Sigmoid colon (tissue), 6 donors: ENCODE measurements at regions not wholly inside any gene's neighbourhood (a gene's known extent, or its start where the extent isn't known, plus 50 kb on each side); places are given as distances from the start of the nearest gene placed in this dataset.
A peak's percentile ranks its signal among the peaks of the same experiment; 100 is the strongest.

Source experiments
- DNase-seq: peaks from one replicate; pipeline ENCODE4 v3.0.0-alpha.2; 2019
- H3K27ac ChIP-seq, 4 donors: fragments of 200-600 bp; sonication (generic); one replicate each; pipeline ENCODE4 v1.5.1; 2016 to 2019; ENCODE audit warnings: mild to moderate bottlenecking in 1 of 4
- H3K27me3 ChIP-seq, 3 donors: fragments of 200-600 bp; sonication (generic); one replicate each; pipeline ENCODE4 v1.5.1; 2019; ENCODE audit warnings: mild to moderate bottlenecking in 1 of 3
- H3K36me3 ChIP-seq, 4 donors: fragments of 200-600 bp; sonication (generic); one replicate each; pipeline ENCODE4 v1.5.1; 2016 to 2019
- H3K4me1 ChIP-seq, 4 donors: fragments of 200-600 bp; sonication (generic); one replicate each; pipeline ENCODE4 v1.5.1; 2017 to 2019
- H3K4me3 ChIP-seq, 4 donors: fragments of 200-600 bp; sonication (generic); one replicate each; pipeline ENCODE4 v1.5.1; 2017 to 2019; ENCODE audit warnings: mild to moderate bottlenecking in 2 of 4, moderate library complexity in 1 of 4
- H3K9me3 ChIP-seq, 4 donors: fragments of 200-600 bp in 3 of 4; sonication (generic) in 3 of 4; one replicate each; pipeline versions ENCODE4 v1.5.1 to v1.6.1; 2013 to 2019
- CTCF ChIP-seq, 4 experiments: fragments of 450-650 bp in 3 of 4; fragments of 200-600 bp in 1 of 4; IDR thresholded peaks; one replicate each; pipeline ENCODE4 v1.5.1; 2016 to 2019; ENCODE audit warnings: antibody characterized with exemption in 4 of 4, mild to moderate bottlenecking in 3 of 4, moderate library complexity in 2 of 4
- EP300 ChIP-seq, 4 donors: sonication (generic); formaldehyde crosslinking; IDR thresholded peaks; one replicate each; pipeline ENCODE4 v1.6.1; 2017; ENCODE audit warnings: antibody characterized with exemption in 4 of 4
- POLR2A ChIP-seq, 2 donors: fragments of 450-650 bp; IDR thresholded peaks; one replicate each; pipeline ENCODE4 v1.6.1; 2016; ENCODE audit warnings: antibody characterized with exemption in 2 of 2, mild to moderate bottlenecking in 2 of 2, moderate library complexity in 2 of 2
- POLR2AphosphoS5 ChIP-seq, 4 donors: sonication (generic); formaldehyde crosslinking; IDR thresholded peaks; one replicate each; pipeline ENCODE4 v1.6.1; 2017; ENCODE audit warnings: antibody characterized with exemption in 4 of 4
- WGBS, 2 donors: extraction: QIAGEN DNeasy Blood & Tissue Kit; methylation state at CpG; one replicate each; pipeline ENCODE4 v1.1.7; 2013; 5-methylcytosine and 5-hydroxymethylcytosine counted together
- intact Hi-C: fragments of 100-400 bp; cut with DNase I; formaldehyde crosslinking; loops from one replicate; pipeline ENCODE4 v1.15.1; 2023
- donor health status: healthy with polysubstance abuse.
- donor health status: healthy.

DNA sequence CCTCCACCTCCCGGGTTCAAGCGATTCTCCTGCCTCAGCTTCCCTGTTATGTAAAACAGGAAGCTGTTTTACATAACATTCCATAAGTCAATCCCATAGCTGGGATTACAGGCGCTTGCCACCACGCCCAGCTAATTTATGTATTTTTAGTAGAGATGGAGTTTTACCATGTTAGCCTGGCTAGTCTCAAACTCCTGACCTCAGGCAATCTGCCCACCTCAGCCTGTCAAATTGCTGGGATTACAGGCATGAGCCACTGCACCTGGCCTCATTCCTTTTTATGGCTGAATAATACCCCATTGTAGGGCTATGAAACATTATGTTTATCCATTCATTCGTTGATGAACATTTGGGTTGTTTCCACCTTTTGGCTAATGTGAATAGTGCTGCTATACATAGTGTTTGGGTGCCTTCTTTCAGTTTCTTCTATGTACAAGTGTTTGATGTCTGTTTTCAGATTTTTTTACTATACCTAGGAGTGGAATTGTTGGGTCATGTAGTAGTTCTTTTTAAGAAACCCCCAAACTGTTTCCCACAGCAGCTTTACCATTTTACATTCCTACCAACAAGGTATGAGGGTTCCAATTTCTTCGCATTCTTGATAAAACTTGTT lies 138.7 kb upstream of the COL21A1 start:
- 75 to 87% methylated on average over 6 of the region's 6 CpGs for WGBS, 2 donors
- intact Hi-C loops = no loop called here

DNA sequence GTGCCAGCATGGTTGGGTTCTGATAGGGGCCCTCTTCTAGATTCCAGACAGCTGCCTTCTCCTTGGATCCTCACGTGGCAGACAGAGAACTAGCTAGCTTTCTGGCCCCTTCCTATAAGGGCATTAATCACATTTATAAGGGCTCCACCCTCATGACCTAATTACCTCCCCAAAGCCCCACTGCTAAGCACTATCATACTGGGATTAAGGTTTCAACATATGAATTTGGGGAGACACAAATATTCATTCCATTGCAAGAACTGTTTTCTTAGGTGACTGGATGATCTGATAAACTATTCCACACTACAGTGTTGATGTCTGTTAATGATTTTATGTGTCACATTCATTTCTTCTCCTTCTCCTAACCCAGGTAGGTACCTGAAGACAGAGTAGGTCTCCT lies 135.8 kb upstream of the COL21A1 start:
- WGBS, 2 donors = 67 to 81% methylated on average over 1 of the region's 1 CpG

More for the DNA sequence above, 138.7 kb upstream of the COL21A1 start:
- Histone ChIP-seq H3K4me1 (peaks cover 0 to 42% (median 22%) of the 10 kb centered on the region in 4 donors), H3K4me3 (no peak overlapping the region), H3K9me3 (peaks cover 0 to 2% (median 0%) of the 10 kb centered on the region in 4 donors), H3K27ac (peak overlapping the region in 1 of 4 donors; percentile 16), H3K27me3 (no peaks in the 10 kb centered on the region), H3K36me3 (no peaks in the 10 kb centered on the region)
- TF ChIP-seq POLR2AphosphoS5 (IDR thresholded peaks at IDR 0.05) = peak in 3 of 4 donors; percentile 25 to 71 (median 58)
- TF ChIP-seq EP300 (IDR thresholded peaks at IDR 0.05) = no peak
- TF ChIP-seq CTCF (IDR thresholded peaks at IDR 0.05) = no peak
- TF ChIP-seq POLR2A (IDR thresholded peaks at IDR 0.05) = no peak
- no peak for DNase-seq

GRCh38 chr6:56382416-56382940 lies 135.1 kb upstream of the COL21A1 start:
- DNase-seq = no peak
- H3K4me1 ChIP-seq = peaks cover 0 to 48% (median 25%) of the 10 kb centered on the region in 4 donors
- no peaks in the 10 kb centered on the region for H3K27me3 ChIP-seq
- H3K4me3 ChIP-seq = no peak overlapping the region
- intact Hi-C loops = no loop called here
- TF ChIP-seq CTCF (IDR thresholded peaks at IDR 0.05) = no peak
- no peak for TF ChIP-seq POLR2A (IDR thresholded peaks at IDR 0.05)
- TF ChIP-seq POLR2AphosphoS5 (IDR thresholded peaks at IDR 0.05) = no peak
- no peak for TF ChIP-seq EP300 (IDR thresholded peaks at IDR 0.05)
- H3K27ac ChIP-seq = no peak overlapping the region
- H3K36me3 ChIP-seq = no peaks in the 10 kb centered on the region
- no peaks in the 10 kb centered on the region for H3K9me3 ChIP-seq

More for the DNA sequence above, 135.8 kb upstream of the COL21A1 start:
- Histone ChIP-seq H3K27me3 (no peaks in the 10 kb centered on the region), H3K4me3 (no peak overlapping the region), H3K36me3 (no peaks in the 10 kb centered on the region), H3K27ac (no peak overlapping the region), H3K4me1 (peaks cover 0 to 54% (median 26%) of the 10 kb centered on the region in 4 donors), H3K9me3 (no peaks in the 10 kb centered on the region)
- no peak for DNase-seq
- intact Hi-C loops = no loop called here
- TF ChIP-seq CTCF (IDR thresholded peaks at IDR 0.05) (no peak), POLR2A (IDR thresholded peaks at IDR 0.05) (no peak), EP300 (IDR thresholded peaks at IDR 0.05) (no peak), POLR2AphosphoS5 (IDR thresholded peaks at IDR 0.05) (no peak)

GRCh38 chr6:56381801-56382251 lies 134.4 kb upstream of the COL21A1 start:
- no peak for TF ChIP-seq POLR2A (IDR thresholded peaks at IDR 0.05)
- TF ChIP-seq POLR2AphosphoS5 (IDR thresholded peaks at IDR 0.05) = no peak
- TF ChIP-seq EP300 (IDR thresholded peaks at IDR 0.05) = no peak
- no peak for TF ChIP-seq CTCF (IDR thresholded peaks at IDR 0.05)
- peaks cover 0 to 42% (median 22%) of the 10 kb centered on the region in 4 donors for H3K4me1 ChIP-seq

More at GRCh38 chr6:56381801-56382251, 134.4 kb upstream of the COL21A1 start:
- intact Hi-C loops = no loop called here
- Histone ChIP-seq H3K36me3 (no peaks in the 10 kb centered on the region), H3K9me3 (no peaks in the 10 kb centered on the region), H3K27ac (no peak overlapping the region), H3K27me3 (no peaks in the 10 kb centered on the region), H3K4me3 (no peak overlapping the region)
- WGBS, 2 donors = 14 to 54% methylated on average over 4 of the region's 4 CpGs
- DNase-seq = no peak
